ENCODE measurements at regions not wholly inside any gene's neighbourhood (a gene's known extent, or its start where the extent isn't known, plus 50 kb on each side); places are given as distances from the start of the nearest gene placed in this dataset.

GRCh38 chr9:90433398-90433941 is 209.2 kb downstream of the DIRAS2 start:
- H3K27me3 ChIP-seq (ENCODE audit: insufficient read depth) = peaks cover 13% of the 10 kb centered on the region
- H3K27ac ChIP-seq (ENCODE audit: low read depth) = no peak overlapping the region; the same call in 1 of the 2 replicates
- DNase-seq (ENCODE audit: low spot score) = peak; percentile 94
- Mint-ChIP-seq H3K4me1 (peaks cover 40% of the 10 kb centered on the region), H3K36me3 (ENCODE audit: low read depth) (0 out of 3 replicates have a peak, but pooled peaks cover 4% of the 10 kb centered on the region), H3K27ac (no peak overlapping the region; the same call in 1 of the 2 replicates), H3K27me3 (ENCODE audit: insufficient read depth, low read depth, poor library complexity) (peaks cover 4% of the 10 kb centered on the region), H3K4me3 (peak overlapping the region; percentile 72), H3K9me3 (no peaks in the 10 kb centered on the region; the same call in 1 of the 3 replicates)
- H3F3A ChIP-seq (replicated peaks; ENCODE audit: low read depth) = no peaks in the 10 kb centered on the region
- no peaks in the 10 kb centered on the region for H3K9me2 ChIP-seq (ENCODE audit: insufficient read depth)
- H4K20me1 ChIP-seq (replicated peaks; ENCODE audit: insufficient read depth) = no peaks in the 10 kb centered on the region
- TF ChIP-seq EZH2phosphoT487 (IDR thresholded peaks at IDR 0.05; ENCODE audit: unreplicated experiment) (no peak), NANOG (IDR thresholded peaks at IDR 0.05; ENCODE audit: borderline replicate concordance) (peak; percentile 14; the same call in 1 of the 2 replicates), ZNF114 (CRISPR knock-in tag; IDR thresholded peaks at IDR 0.05) (no peak), CREB1 (CRISPR knock-in tag; IDR thresholded peaks at IDR 0.05; ENCODE audit: low read depth) (peak; percentile 50; the same call in 1 of the 2 replicates)
- peaks cover 41% of the 10 kb centered on the region for H3K4me1 ChIP-seq (ENCODE audit: insufficient read depth)
- H3K4me2 ChIP-seq = peak overlapping the region; percentile 68
- H2AFZ ChIP-seq = no peak overlapping the region
- peak overlapping the region; percentile 44 for H3K4me3 ChIP-seq
- no peaks in the 10 kb centered on the region for H3K79me2 ChIP-seq (replicated peaks; ENCODE audit: insufficient read depth)
- no peaks in the 10 kb centered on the region for H3K36me3 ChIP-seq (ENCODE audit: insufficient read depth)
- peak; percentile 97 for ATAC-seq

GRCh38 chr9:90441814-90442213 is 200.8 kb downstream of the DIRAS2 start:
- Mint-ChIP-seq H3K4me3 (no peak overlapping the region), H3K27ac (no peak overlapping the region), H3K9me3 (peaks cover 13% of the 10 kb centered on the region), H3K36me3 (ENCODE audit: low read depth) (peaks cover 7% of the 10 kb centered on the region; the same call in 2 of the 3 replicates), H3K27me3 (ENCODE audit: insufficient read depth, low read depth, poor library complexity) (no peaks in the 10 kb centered on the region), H3K4me1 (peaks cover 25% of the 10 kb centered on the region)
- Histone ChIP-seq H3K4me1 (ENCODE audit: insufficient read depth) (peaks cover 31% of the 10 kb centered on the region), H4K20me1 (replicated peaks; ENCODE audit: insufficient read depth) (no peaks in the 10 kb centered on the region), H3K27ac (ENCODE audit: low read depth) (no peak overlapping the region), H2AFZ (no peak overlapping the region), H3K4me3 (no peak overlapping the region), H3K4me2 (no peak overlapping the region), H3K79me2 (replicated peaks; ENCODE audit: insufficient read depth) (no peaks in the 10 kb centered on the region), H3F3A (replicated peaks; ENCODE audit: low read depth) (no peaks in the 10 kb centered on the region), H3K36me3 (ENCODE audit: insufficient read depth) (no peaks in the 10 kb centered on the region), H3K9me2 (ENCODE audit: insufficient read depth) (peaks cover 11% of the 10 kb centered on the region; the same call in 1 of the 2 replicates), H3K27me3 (ENCODE audit: insufficient read depth) (no peaks in the 10 kb centered on the region)
- no peak for DNase-seq (ENCODE audit: low spot score)
- no peak for ATAC-seq
- TF ChIP-seq ETS1 (IDR thresholded peaks at IDR 0.05) = no peak
- no peak for TF ChIP-seq JUNB (IDR thresholded peaks at IDR 0.05; ENCODE audit: unreplicated experiment)
- no peak for TF ChIP-seq CTCF (conservative IDR thresholded peaks at IDR 0.05; ENCODE audit: low read depth in 2 of 2)
- TF ChIP-seq NANOG (IDR thresholded peaks at IDR 0.05; ENCODE audit: borderline replicate concordance) = no peak
- no peak for TF ChIP-seq ZNF462 (CRISPR knock-in tag; IDR thresholded peaks at IDR 0.05)
- TF ChIP-seq EZH2phosphoT487 (IDR thresholded peaks at IDR 0.05; ENCODE audit: unreplicated experiment) = no peak
- no peak for TF ChIP-seq EZH2 (IDR thresholded peaks at IDR 0.05; ENCODE audit: low read depth, unreplicated experiment)

Data from GM23338 (cell line).